Breast epithelium (tissue), 4 donors: ENCODE measurements at regions not wholly inside any gene's neighbourhood (a gene's known extent, or its start where the extent isn't known, plus 50 kb on each side); places are given as distances from the start of the nearest gene placed in this dataset.
"Not testable (repeated sequence)": the region's sequence is repeated elsewhere in the genome, so short reads cannot be mapped to it uniquely, and the experiment has no call there.

ENCODE experiments used
- DNase-seq, 2 donors: peaks; one replicate each; pipeline ENCODE4 v3.0.0-alpha.2; 2019; ENCODE audit warnings: low spot score in 2 of 2
- H3K27ac ChIP-seq, 2 donors: fragments of 200-600 bp; sonication (generic) in 1 of 2; one replicate each; pipeline ENCODE4 v1.5.1; 2016 to 2019; ENCODE audit warnings: mild to moderate bottlenecking in 1 of 2
- H3K27me3 ChIP-seq, 2 donors: fragments of 200-600 bp; sonication (generic) in 1 of 2; one replicate each; pipeline versions ENCODE4 v1.5.1 to v1.6.0; 2017 to 2019; ENCODE audit warnings: control low read depth in 1 of 2, mild to moderate bottlenecking in 1 of 2
- H3K36me3 ChIP-seq: fragments of 200-600 bp; one replicate; pipeline ENCODE4 v1.5.1; 2019
- H3K4me1 ChIP-seq, 2 donors: fragments of 200-600 bp; sonication (generic); one replicate each; pipeline ENCODE4 v1.5.1; 2016 to 2019; ENCODE audit warnings: control low read depth in 1 of 2
- H3K4me3 ChIP-seq, 3 donors: fragments of 200-600 bp; sonication (generic); 1 replicate in 2 of 3; 2 replicates in 1 of 3; pipeline ENCODE4 v1.5.1; 2016 to 2019; ENCODE audit warnings: mild to moderate bottlenecking in 3 of 3, moderate library complexity in 2 of 3
- H3K9me3 ChIP-seq, 2 donors: fragments of 200-600 bp; sonication (generic) in 1 of 2; one replicate each; pipeline ENCODE4 v1.5.1; 2016 to 2019; ENCODE audit warnings: control low read depth in 1 of 2
- CTCF ChIP-seq, 3 donors: fragments of 450-650 bp; IDR thresholded peaks; one replicate each; pipeline ENCODE4 v1.5.1; 2016 to 2017; ENCODE audit warnings: antibody characterized with exemption in 3 of 3, mild to moderate bottlenecking in 3 of 3, moderate library complexity in 3 of 3
- POLR2A ChIP-seq: fragments of 450-650 bp; IDR thresholded peaks from one replicate; pipeline ENCODE4 v1.6.1; 2016; ENCODE audit warnings: antibody characterized with exemption, mild to moderate bottlenecking, moderate library complexity
- POLR2AphosphoS5 ChIP-seq, 3 donors: sonication (generic); formaldehyde crosslinking; IDR thresholded peaks; one replicate each; pipeline ENCODE4 v1.6.1; 2017; ENCODE audit warnings: antibody characterized with exemption in 3 of 3
- intact Hi-C: fragments of 100-400 bp; cut with DNase I; formaldehyde crosslinking; loops from one replicate; pipeline ENCODE4 v1.15.1; 2023; ENCODE audit warnings: low total_unique reads

- Histone ChIP-seq H3K36me3 (no peaks in the 10 kb centered on the region), H3K9me3 (no peaks in the 10 kb centered on the region), H3K4me1 (no peaks in the 10 kb centered on the region), H3K27ac (no peak overlapping the region), H3K4me3 (no peak overlapping the region), H3K27me3 (no peaks in the 10 kb centered on the region)
- DNase-seq = no peak
- intact Hi-C loops = no loop called here
- TF ChIP-seq POLR2AphosphoS5 (IDR thresholded peaks at IDR 0.05) (no peak), POLR2A (no peak), CTCF (IDR thresholded peaks at IDR 0.05) (no peak)
These were observed 179.2 kb downstream of the BCHE start for GRCh38 chr3:165658027-165658426.

- Histone ChIP-seq H3K27me3 (no peaks in the 10 kb centered on the region), H3K36me3 (no peaks in the 10 kb centered on the region), H3K27ac (no peak overlapping the region), H3K9me3 (peaks cover 0 to 3% of the 10 kb centered on the region in 2 donors), H3K4me1 (no peaks in the 10 kb centered on the region), H3K4me3 (no peak overlapping the region)
- TF ChIP-seq CTCF (IDR thresholded peaks at IDR 0.05) (no peak), POLR2AphosphoS5 (IDR thresholded peaks at IDR 0.05) (no peak), POLR2A (no peak)
- DNase-seq = no peak
- intact Hi-C loops = no loop called here
These were observed 184.0 kb downstream of the BCHE start for GRCh38 chr3:165653130-165653778.

- H3K27me3 ChIP-seq, DNase-seq, intact Hi-C loops, H3K36me3 ChIP-seq, H3K4me1 ChIP-seq, H3K27ac ChIP-seq, H3K4me3 ChIP-seq, H3K9me3 ChIP-seq: not testable (repeated sequence)
These were observed 187.9 kb downstream of the BCHE start for GRCh38 chr3:165649282-165649681.

GRCh38 chr3:165645191-165645590, 192.0 kb downstream of the BCHE start:
- no peak for DNase-seq
- Histone ChIP-seq H3K4me3 (no peak overlapping the region), H3K4me1 (no peaks in the 10 kb centered on the region), H3K9me3 (peaks cover 3 to 7% of the 10 kb centered on the region in 2 donors), H3K36me3 (no peaks in the 10 kb centered on the region), H3K27ac (no peak overlapping the region), H3K27me3 (no peaks in the 10 kb centered on the region)
- TF ChIP-seq POLR2A = no peak
- no peak for TF ChIP-seq POLR2AphosphoS5 (IDR thresholded peaks at IDR 0.05)
- no peak for TF ChIP-seq CTCF (IDR thresholded peaks at IDR 0.05)
- intact Hi-C loops = no loop called here

- no peak for TF ChIP-seq POLR2AphosphoS5 (IDR thresholded peaks at IDR 0.05)
- no peak for TF ChIP-seq POLR2A
- TF ChIP-seq CTCF (IDR thresholded peaks at IDR 0.05) = no peak
- Histone ChIP-seq H3K4me3 (no peak overlapping the region), H3K27me3 (no peaks in the 10 kb centered on the region), H3K9me3 (peaks cover 3 to 7% of the 10 kb centered on the region in 2 donors), H3K36me3 (no peaks in the 10 kb centered on the region), H3K4me1 (no peaks in the 10 kb centered on the region), H3K27ac (no peak overlapping the region)
- intact Hi-C loops = no loop called here
- DNase-seq = no peak
These were observed 192.9 kb downstream of the BCHE start for GRCh38 chr3:165644331-165644730.

GRCh38 chr3:165643425-165643824, 193.8 kb downstream of the BCHE start:
- H3K27me3 ChIP-seq = no peaks in the 10 kb centered on the region
- peaks cover 0 to 7% of the 10 kb centered on the region in 2 donors for H3K9me3 ChIP-seq
- no peak for DNase-seq
- no peak overlapping the region for H3K4me3 ChIP-seq
- TF ChIP-seq POLR2A = no peak
- TF ChIP-seq CTCF (IDR thresholded peaks at IDR 0.05) = no peak
- no peak for TF ChIP-seq POLR2AphosphoS5 (IDR thresholded peaks at IDR 0.05)
- intact Hi-C loops = no loop called here
- no peaks in the 10 kb centered on the region for H3K4me1 ChIP-seq
- H3K36me3 ChIP-seq = no peaks in the 10 kb centered on the region
- H3K27ac ChIP-seq = no peak overlapping the region
